ENCODE measurements at regions not wholly inside any gene's neighbourhood (a gene's known extent, or its start where the extent isn't known, plus 50 kb on each side); places are given as distances from the start of the nearest gene placed in this dataset.

DNA sequence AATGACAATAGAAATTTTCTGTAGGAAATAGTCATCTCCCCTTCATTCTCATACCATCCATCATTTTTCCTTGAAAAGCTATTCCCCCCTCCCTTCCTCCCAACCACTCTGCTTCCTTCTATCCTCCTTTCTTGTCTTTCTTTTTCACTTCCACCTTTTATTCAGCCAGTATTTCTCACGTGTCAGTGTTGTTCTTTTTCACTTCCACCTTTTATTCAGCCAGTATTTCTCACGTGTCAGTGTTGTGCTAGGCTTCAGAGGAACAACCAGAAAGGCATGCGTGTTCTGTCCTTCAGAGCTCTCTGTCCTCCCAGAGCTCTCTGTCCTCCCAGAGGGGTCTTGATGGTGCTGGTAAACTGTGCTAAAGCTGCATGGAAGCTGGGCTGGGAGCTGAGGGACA lies 419.6 kb downstream of the GADD45G start (continued):
- no peak for TF ChIP-seq MEIS1 (CRISPR knock-in tag; IDR thresholded peaks at IDR 0.05; ENCODE audit: borderline replicate concordance)
- no peak for TF ChIP-seq WT1 (tag by site-specific recombination; IDR thresholded peaks at IDR 0.05)
- TF ChIP-seq ZNF747 (tag by site-specific recombination; IDR thresholded peaks at IDR 0.05) = no peak
- no peak for TF ChIP-seq ZNF169 (tag by site-specific recombination; IDR thresholded peaks at IDR 0.05)
- no peak for TF ChIP-seq ZNF404 (tag by site-specific recombination; IDR thresholded peaks at IDR 0.05)
- TF ChIP-seq, protein P1, sequence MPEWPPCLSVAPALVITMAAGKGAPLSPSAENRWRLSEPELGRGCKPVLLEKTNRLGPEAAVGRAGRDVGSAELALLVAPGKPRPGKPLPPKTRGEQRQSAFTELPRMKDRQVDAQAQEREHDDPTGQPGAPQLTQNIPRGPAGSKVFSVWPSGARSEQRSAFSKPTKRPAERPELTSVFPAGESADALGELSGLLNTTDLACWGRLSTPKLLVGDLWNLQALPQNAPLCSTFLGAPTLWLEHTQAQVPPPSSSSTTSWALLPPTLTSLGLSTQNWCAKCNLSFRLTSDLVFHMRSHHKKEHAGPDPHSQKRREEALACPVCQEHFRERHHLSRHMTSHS (tag by site-specific recombination; IDR thresholded peaks at IDR 0.05) = no peak
- no peak for TF ChIP-seq ZNF791 (tag by site-specific recombination; IDR thresholded peaks at IDR 0.05)

DNA sequence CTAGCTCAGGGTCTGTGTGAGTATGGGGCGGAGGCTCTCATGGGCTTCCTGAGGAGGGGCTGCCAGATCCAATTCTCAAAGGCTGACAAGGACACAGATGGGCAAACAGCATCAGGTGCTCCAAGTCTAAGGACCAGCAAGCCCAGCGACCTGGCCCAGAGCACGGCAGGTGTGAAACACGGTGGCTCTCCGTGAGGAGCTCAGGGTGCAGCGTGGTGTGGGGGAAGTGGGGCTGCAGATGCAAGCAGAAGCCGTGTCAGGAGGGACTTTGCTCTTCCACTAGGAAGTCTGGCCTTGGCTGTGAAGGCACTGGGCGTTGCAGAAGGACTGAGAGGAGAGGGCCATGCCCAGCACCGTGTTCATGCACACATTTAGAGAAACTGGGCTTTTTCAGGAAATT lies 420.0 kb downstream of the GADD45G start:
- Histone ChIP-seq H3K4me1 (ENCODE audit: control insufficient read depth, insufficient read depth, low read length) (no peaks in the 10 kb centered on the region), H3K4me3 (ENCODE audit: low read depth, low read length) (no peak overlapping the region), H3K36me3 (ENCODE audit: control insufficient read depth in 2 of 2, insufficient read depth in 1 of 2, low read length in 2 of 2) (no peaks in the 10 kb centered on the region), H3K9me3 (ENCODE audit: control insufficient read depth, insufficient read depth, low read depth, low read length) (no peaks in the 10 kb centered on the region), H3K27ac (ENCODE audit: extremely low read depth, low read depth, low read length) (no peak overlapping the region)
- CTCF ChIA-PET = interaction anchor here (0.7 to 0.9 kb wide), 2 partner anchors 28 to 431 kb away, joined by 3 read pairs; no protein-coding TSS in a partner anchor
- POLR2A ChIA-PET = interaction anchor here (0.7 kb wide), 1 partner anchor 31 kb away, joined by 3 read pairs; no protein-coding TSS in a partner anchor
- no peak for TF ChIP-seq ZNF792 (tag by site-specific recombination; IDR thresholded peaks at IDR 0.05)
- TF ChIP-seq ZNF629 (tag by site-specific recombination; IDR thresholded peaks at IDR 0.05) = no peak
- TF ChIP-seq, protein P2, sequence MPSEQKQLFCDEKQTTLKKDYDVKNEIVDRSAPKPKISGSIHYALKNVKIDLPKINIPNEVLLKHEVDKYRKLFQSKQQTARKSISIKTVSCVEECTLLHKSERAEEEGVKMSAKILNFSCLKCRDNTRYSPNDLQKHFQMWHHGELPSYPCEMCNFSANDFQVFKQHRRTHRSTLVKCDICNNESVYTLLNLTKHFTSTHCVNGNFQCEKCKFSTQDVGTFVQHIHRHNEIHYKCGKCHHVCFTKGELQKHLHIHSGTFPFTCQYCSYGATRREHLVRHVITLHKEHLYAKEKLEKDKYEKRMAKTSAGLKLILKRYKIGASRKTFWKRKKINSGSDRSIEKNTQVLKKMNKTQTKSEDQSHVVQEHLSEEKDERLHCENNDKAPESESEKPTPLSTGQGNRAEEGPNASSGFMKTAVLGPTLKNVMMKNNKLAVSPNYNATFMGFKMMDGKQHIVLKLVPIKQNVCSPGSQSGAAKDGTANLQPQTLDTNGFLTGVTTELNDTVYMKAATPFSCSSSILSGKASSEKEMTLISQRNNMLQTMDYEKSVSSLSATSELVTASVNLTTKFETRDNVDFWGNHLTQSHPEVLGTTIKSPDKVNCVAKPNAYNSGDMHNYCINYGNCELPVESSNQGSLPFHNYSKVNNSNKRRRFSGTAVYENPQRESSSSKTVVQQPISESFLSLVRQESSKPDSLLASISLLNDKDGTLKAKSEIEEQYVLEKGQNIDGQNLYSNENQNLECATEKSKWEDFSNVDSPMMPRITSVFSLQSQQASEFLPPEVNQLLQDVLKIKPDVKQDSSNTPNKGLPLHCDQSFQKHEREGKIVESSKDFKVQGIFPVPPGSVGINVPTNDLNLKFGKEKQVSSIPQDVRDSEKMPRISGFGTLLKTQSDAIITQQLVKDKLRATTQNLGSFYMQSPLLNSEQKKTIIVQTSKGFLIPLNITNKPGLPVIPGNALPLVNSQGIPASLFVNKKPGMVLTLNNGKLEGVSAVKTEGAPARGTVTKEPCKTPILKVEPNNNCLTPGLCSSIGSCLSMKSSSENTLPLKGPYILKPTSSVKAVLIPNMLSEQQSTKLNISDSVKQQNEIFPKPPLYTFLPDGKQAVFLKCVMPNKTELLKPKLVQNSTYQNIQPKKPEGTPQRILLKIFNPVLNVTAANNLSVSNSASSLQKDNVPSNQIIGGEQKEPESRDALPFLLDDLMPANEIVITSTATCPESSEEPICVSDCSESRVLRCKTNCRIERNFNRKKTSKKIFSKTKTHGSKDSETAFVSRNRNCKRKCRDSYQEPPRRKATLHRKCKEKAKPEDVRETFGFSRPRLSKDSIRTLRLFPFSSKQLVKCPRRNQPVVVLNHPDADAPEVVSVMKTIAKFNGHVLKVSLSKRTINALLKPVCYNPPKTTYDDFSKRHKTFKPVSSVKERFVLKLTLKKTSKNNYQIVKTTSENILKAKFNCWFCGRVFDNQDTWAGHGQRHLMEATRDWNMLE (tag by site-specific recombination; conservative IDR thresholded peaks at IDR 0.05; ENCODE audit: low read depth) = no peak
- TF ChIP-seq ZNF157 (tag by site-specific recombination; IDR thresholded peaks at IDR 0.05) = no peak
- no peak for TF ChIP-seq KLF7 (tag by site-specific recombination; IDR thresholded peaks at IDR 0.05; ENCODE audit: borderline replicate concordance)
- TF ChIP-seq, protein P3, sequence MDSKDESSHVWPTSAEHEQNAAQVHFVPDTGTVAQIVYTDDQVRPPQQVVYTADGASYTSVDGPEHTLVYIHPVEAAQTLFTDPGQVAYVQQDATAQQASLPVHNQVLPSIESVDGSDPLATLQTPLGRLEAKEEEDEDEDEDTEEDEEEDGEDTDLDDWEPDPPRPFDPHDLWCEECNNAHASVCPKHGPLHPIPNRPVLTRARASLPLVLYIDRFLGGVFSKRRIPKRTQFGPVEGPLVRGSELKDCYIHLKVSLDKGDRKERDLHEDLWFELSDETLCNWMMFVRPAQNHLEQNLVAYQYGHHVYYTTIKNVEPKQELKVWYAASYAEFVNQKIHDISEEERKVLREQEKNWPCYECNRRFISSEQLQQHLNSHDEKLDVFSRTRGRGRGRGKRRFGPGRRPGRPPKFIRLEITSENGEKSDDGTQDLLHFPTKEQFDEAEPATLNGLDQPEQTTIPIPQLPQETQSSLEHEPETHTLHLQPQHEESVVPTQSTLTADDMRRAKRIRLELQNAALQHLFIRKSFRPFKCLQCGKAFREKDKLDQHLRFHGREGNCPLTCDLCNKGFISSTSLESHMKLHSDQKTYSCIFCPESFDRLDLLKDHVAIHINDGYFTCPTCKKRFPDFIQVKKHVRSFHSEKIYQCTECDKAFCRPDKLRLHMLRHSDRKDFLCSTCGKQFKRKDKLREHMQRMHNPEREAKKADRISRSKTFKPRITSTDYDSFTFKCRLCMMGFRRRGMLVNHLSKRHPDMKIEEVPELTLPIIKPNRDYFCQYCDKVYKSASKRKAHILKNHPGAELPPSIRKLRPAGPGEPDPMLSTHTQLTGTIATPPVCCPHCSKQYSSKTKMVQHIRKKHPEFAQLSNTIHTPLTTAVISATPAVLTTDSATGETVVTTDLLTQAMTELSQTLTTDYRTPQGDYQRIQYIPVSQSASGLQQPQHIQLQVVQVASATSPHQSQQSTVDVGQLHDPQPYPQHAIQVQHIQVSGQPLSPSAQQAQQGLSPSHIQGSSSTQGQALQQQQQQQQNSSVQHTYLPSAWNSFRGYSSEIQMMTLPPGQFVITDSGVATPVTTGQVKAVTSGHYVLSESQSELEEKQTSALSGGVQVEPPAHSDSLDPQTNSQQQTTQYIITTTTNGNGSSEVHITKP (tag by site-specific recombination; IDR thresholded peaks at IDR 0.05) = no peak
- TF ChIP-seq ZNF560 (tag by site-specific recombination; IDR thresholded peaks at IDR 0.05; ENCODE audit: borderline replicate concordance) = no peak
- TF ChIP-seq ZNF658 (tag by site-specific recombination; IDR thresholded peaks at IDR 0.05) = no peak
- TF ChIP-seq, protein P4, sequence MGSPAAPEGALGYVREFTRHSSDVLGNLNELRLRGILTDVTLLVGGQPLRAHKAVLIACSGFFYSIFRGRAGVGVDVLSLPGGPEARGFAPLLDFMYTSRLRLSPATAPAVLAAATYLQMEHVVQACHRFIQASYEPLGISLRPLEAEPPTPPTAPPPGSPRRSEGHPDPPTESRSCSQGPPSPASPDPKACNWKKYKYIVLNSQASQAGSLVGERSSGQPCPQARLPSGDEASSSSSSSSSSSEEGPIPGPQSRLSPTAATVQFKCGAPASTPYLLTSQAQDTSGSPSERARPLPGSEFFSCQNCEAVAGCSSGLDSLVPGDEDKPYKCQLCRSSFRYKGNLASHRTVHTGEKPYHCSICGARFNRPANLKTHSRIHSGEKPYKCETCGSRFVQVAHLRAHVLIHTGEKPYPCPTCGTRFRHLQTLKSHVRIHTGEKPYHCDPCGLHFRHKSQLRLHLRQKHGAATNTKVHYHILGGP (tag by site-specific recombination; IDR thresholded peaks at IDR 0.05) = no peak
- no peak for TF ChIP-seq ZNF791 (tag by site-specific recombination; IDR thresholded peaks at IDR 0.05)
- no peak for TF ChIP-seq ZNF747 (tag by site-specific recombination; IDR thresholded peaks at IDR 0.05)
- TF ChIP-seq, protein P5, sequence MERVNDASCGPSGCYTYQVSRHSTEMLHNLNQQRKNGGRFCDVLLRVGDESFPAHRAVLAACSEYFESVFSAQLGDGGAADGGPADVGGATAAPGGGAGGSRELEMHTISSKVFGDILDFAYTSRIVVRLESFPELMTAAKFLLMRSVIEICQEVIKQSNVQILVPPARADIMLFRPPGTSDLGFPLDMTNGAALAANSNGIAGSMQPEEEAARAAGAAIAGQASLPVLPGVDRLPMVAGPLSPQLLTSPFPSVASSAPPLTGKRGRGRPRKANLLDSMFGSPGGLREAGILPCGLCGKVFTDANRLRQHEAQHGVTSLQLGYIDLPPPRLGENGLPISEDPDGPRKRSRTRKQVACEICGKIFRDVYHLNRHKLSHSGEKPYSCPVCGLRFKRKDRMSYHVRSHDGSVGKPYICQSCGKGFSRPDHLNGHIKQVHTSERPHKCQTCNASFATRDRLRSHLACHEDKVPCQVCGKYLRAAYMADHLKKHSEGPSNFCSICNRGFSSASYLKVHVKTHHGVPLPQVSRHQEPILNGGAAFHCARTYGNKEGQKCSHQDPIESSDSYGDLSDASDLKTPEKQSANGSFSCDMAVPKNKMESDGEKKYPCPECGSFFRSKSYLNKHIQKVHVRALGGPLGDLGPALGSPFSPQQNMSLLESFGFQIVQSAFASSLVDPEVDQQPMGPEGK (tag by site-specific recombination; IDR thresholded peaks at IDR 0.05) = no peak
- no peak for TF ChIP-seq ZFHX2 (tag by site-specific recombination; conservative IDR thresholded peaks at IDR 0.05)
- TF ChIP-seq, protein P6, sequence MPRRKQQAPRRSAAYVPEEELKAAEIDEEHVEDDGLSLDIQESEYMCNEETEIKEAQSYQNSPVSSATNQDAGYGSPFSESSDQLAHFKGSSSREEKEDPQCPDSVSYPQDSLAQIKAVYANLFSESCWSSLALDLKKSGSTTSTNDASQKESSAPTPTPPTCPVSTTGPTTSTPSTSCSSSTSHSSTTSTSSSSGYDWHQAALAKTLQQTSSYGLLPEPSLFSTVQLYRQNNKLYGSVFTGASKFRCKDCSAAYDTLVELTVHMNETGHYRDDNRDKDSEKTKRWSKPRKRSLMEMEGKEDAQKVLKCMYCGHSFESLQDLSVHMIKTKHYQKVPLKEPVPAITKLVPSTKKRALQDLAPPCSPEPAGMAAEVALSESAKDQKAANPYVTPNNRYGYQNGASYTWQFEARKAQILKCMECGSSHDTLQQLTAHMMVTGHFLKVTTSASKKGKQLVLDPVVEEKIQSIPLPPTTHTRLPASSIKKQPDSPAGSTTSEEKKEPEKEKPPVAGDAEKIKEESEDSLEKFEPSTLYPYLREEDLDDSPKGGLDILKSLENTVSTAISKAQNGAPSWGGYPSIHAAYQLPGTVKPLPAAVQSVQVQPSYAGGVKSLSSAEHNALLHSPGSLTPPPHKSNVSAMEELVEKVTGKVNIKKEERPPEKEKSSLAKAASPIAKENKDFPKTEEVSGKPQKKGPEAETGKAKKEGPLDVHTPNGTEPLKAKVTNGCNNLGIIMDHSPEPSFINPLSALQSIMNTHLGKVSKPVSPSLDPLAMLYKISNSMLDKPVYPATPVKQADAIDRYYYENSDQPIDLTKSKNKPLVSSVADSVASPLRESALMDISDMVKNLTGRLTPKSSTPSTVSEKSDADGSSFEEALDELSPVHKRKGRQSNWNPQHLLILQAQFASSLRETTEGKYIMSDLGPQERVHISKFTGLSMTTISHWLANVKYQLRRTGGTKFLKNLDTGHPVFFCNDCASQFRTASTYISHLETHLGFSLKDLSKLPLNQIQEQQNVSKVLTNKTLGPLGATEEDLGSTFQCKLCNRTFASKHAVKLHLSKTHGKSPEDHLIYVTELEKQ (tag by site-specific recombination; IDR thresholded peaks at IDR 0.05; ENCODE audit: borderline replicate concordance) = no peak
